GM19023 (cell line): ENCODE measurements at regions not wholly inside any gene's neighbourhood (a gene's known extent, or its start where the extent isn't known, plus 50 kb on each side); places are given as distances from the start of the nearest gene placed in this dataset.

Source experiments
- ATAC-seq: cut with Tn5 transposase; IDR thresholded peaks from one replicate; pipeline ENCODE4 v1.9.1; 2021; ENCODE audit warnings: mild to moderate bottlenecking, moderate library complexity; ENCODE audit not compliant: unreplicated experiment

DNA sequence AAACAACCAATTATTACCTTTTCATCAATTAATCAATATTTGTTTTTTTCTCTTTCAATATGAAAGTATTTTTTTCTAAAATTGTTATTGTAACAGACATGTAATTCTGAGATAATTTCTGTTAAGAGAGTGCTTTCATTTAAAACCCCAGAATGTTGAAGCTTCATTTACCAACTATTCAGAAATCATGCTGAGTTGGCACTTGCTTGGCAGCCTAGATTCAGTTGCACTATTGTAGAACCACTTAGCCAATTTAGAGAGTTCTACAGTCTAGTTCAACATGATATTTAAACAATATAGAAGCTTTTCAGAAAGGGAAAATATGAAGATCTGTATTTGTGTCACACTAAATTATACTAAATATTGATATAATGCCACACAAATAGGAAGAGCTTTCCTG is 56.1 kb upstream of the NKAIN2 start:
- no peak for ATAC-seq

DNA sequence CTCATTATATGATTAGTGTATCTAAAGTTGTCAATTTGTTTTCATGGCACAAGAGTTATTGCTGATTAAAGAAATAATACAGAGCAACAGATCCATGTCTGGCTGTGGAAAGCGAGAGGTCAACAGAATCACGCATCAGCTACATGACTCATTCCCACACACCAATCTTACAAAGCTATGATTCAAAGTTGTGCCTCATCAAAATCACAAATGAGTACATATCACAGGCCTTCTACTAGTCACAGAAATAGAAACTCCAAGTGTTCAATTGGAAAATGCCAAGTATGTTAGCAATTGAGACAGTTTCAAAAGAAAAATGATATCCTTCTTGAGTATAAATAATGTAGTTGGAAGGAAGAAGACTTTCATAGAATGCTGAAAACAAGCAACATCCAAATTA is 57.8 kb upstream of the NKAIN2 start:
- no peak for ATAC-seq

GRCh38 chr6:123744840-123745239 is 58.8 kb upstream of the NKAIN2 start:
- ATAC-seq: no peak

- ATAC-seq: no peak
These were observed 61.0 kb upstream of the NKAIN2 start for GRCh38 chr6:123742626-123743025.

DNA sequence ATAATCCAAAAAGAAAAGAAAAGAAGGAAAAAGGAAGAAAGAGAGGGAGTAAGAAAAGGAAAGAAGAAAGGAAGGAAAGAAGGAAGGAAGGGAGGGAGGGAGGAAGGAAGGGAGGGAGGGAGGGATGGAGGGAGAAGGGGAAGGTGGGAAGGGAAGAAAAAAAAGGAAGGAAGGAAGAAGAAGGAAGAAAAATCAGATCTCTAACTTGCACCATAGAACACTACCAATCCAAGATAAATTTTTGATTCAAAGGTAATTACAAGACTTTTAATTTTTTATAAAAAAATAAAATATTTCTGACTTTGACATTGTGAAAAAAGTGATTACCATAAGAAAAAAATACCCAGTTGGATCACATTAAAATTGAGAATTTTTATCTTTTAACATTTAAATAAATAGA is 70.5 kb upstream of the NKAIN2 start:
- no peak for ATAC-seq

- no peak for ATAC-seq
These were observed 79.8 kb upstream of the TRDN start for GRCh38 chr6:123716506-123716905.

DNA sequence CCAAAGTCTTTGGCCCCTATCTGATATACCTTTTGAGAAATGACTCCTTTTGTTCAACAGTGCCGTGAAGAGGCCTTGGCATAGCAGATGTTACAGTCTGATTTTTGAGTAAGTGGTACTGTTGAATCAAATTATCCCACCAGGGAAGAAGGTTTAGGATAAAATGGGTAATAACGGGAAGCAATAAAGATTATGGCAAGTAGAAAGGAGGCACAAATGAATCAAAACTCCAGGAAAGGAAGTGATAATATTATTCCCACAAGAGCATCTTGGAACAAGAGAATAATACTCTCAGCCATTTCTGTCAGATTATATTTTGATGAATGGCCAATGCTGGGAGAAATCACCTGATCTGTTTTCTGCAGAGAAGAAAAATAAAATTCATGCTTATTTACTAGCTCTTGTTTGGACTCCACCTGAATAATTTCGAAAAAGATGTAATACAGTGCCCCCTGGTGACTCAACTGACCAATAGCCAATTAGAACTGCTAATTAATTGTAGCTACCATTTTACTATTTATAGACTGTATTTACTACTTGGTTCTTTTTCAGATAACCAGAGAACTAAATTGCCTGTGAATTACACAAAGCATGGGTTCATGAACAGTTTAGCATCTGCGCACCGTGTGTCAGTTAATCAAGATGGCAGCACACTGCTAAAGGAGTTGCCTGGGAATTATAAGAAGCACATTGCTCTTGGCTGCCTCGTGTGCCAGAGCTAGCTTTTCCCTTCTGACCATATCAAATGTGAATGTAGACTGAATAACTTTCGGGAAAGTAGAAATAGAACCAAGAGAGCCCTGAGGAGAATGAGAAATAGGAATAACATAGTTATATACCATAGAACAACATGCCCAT is 78.5 kb upstream of the TRDN start:
- ATAC-seq: peak; percentile 56

GRCh38 chr6:123712831-123713230 is 76.1 kb upstream of the TRDN start:
- no peak for ATAC-seq

GRCh38 chr6:123702943-123703342 is 66.2 kb upstream of the TRDN start:
- ATAC-seq: no peak

DNA sequence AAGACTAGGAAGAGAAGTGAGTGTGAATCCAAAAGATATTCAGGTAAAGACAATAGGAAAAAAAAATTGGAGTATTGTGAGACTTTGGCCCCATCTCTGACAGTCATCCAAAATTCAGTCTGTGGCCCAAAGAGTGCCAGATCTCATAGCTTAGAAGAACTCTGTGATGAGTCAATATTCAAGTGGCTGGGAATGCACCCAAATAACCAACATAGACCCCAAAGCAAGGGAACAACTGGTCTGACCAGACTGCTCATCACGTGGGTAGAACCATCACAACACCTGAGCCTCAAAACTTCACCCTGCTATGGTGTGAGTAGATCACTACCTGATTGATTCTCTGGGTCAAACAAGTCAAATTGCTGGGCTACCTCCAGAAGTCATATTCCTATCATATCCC is 51.1 kb upstream of the TRDN start:
- peak; percentile 50 for ATAC-seq
